Effector memory CD4-positive, alpha-beta T cell (primary cell): ENCODE measurements at regions not wholly inside any gene's neighbourhood (a gene's known extent, or its start where the extent isn't known, plus 50 kb on each side); places are given as distances from the start of the nearest gene placed in this dataset.

Source experiments
- DNase-seq, 3 donors: peaks; one replicate each; pipeline ENCODE4 v3.0.0-alpha.2; 2020
- H3K27ac ChIP-seq: 2 replicates; pipeline ENCODE4 v1.7.0; 2013; ENCODE audit warnings: mild to moderate bottlenecking, low read length, moderate library complexity; ENCODE audit not compliant: insufficient read depth, poor library complexity, severe bottlenecking
- H3K27me3 ChIP-seq: replicated peaks from 2 replicates; pipeline ENCODE4 v1.7.0; 2013; ENCODE audit warnings: mild to moderate bottlenecking, low read length; ENCODE audit not compliant: insufficient read depth, control insufficient read depth, poor library complexity, severe bottlenecking
- H3K36me3 ChIP-seq: 2 replicates; pipeline ENCODE4 v1.7.0; 2013; ENCODE audit warnings: mild to moderate bottlenecking, low read length, moderate library complexity; ENCODE audit not compliant: control insufficient read depth, insufficient read depth
- H3K4me1 ChIP-seq: 2 replicates; pipeline ENCODE4 v1.7.0; 2013; ENCODE audit warnings: low read length, mild to moderate bottlenecking; ENCODE audit not compliant: control insufficient read depth, insufficient read depth, poor library complexity, severe bottlenecking
- H3K4me3 ChIP-seq: 2 replicates; pipeline ENCODE4 v1.7.0; 2013; ENCODE audit warnings: low read length, low read depth, mild to moderate bottlenecking; ENCODE audit not compliant: insufficient read depth, poor library complexity, severe bottlenecking
- H3K9me3 ChIP-seq: 2 replicates; pipeline ENCODE4 v1.7.0; 2013; ENCODE audit warnings: mild to moderate bottlenecking, low read length, moderate library complexity; ENCODE audit not compliant: control insufficient read depth

DNA sequence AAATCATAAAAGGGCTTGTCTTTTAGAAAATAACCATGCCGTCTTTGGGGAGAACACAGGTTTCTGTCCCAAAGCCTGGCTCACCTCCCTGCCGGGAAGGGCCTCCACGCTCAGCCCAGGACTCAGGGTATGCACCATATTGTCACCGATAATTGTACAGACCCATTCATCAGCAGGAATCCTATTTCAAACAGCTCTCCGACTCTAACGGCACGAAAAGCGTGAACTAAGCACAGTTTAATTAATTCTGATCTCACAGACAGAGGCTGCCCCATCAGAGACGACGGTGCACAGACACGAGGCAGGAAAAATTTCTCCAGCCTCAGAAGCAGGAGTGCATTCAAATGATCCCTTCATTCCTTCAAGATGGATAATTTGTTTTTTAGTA is 276.2 kb downstream of the MYCN start:
- no peak for DNase-seq
- Histone ChIP-seq H3K4me3 (no peak overlapping the region), H3K27me3 (no peaks in the 10 kb centered on the region), H3K9me3 (no peaks in the 10 kb centered on the region), H3K36me3 (no peaks in the 10 kb centered on the region), H3K27ac (no peak overlapping the region), H3K4me1 (no peaks in the 10 kb centered on the region)

DNA sequence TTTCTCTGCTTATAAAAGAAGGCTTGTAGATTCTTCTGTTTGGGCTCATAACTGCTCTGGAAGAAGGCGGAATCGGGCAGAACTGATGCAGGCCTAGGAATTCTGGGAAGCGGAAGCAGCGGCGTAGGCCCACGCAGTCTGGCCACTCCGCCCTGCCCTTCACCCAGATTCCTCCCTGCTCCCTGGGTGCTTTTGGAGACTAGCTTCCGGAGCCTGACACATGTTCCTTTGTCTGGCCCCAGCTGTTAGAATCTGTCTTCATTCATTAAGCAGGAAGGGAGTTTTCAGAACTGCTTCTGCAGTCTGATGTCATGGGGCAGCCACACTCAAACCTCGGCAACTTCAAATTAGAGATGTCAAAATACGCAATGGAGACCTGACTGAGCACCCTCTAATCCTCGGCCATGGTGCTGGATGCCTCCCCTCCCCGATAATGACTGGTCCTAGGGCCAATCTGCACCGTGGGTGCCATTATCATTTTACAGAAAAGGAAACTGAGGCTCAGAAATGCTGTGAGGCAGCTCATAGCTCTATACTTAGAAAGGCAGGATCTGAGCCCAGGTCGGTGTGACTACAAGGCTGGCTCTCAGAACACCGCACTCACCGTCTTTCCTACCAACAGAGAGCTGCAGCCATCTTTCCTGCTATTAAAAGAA is 275.7 kb downstream of the MYCN start:
- Histone ChIP-seq H3K4me1 (no peaks in the 10 kb centered on the region), H3K9me3 (no peaks in the 10 kb centered on the region), H3K4me3 (no peak overlapping the region), H3K36me3 (no peaks in the 10 kb centered on the region), H3K27ac (no peak overlapping the region), H3K27me3 (no peaks in the 10 kb centered on the region)
- no peak for DNase-seq

DNA sequence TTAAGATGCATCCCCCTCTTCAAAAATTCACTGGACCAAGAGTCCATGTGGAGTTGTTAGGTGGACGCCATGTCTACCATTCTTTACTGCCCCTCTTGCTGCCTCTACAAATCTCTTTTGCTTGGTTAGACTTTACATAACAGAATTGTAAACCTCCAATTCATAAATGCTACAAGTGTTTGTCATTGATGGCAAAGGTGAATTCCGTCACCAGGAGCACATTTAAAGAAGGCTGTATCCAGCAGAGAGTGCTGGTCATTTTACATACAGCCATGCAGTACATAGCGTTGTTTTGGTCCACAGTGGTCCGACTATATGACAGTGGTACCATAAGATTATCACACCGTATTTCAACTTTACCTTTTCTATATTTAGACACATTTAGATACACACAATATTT is 274.5 kb downstream of the MYCN start:
- Histone ChIP-seq H3K36me3 (no peaks in the 10 kb centered on the region), H3K4me3 (no peak overlapping the region), H3K27me3 (no peaks in the 10 kb centered on the region), H3K4me1 (no peaks in the 10 kb centered on the region), H3K27ac (no peak overlapping the region), H3K9me3 (no peaks in the 10 kb centered on the region)
- DNase-seq = no peak

DNA sequence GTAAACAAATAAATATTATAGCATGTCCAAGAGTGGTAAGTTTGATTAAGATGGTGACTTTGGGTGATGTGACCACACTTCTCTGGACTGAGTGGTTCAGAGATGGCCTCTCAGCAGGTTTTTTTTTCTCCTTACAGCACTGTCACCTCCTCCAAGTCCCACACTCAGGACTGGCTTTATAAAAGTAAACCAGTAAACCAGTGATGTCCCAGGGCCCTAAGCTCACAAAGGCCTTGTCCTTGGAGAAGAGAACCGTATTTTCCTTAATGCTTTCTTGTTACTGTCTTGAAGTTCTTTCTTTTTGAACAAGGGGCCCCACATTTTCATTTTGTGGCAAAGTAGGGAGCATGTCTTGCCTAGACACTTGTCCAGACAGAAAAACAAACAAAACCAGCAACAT is 274.0 kb downstream of the MYCN start:
- no peak overlapping the region for H3K4me3 ChIP-seq
- no peak overlapping the region for H3K27ac ChIP-seq
- H3K36me3 ChIP-seq = no peaks in the 10 kb centered on the region
- DNase-seq = no peak
- no peaks in the 10 kb centered on the region for H3K9me3 ChIP-seq
- no peaks in the 10 kb centered on the region for H3K27me3 ChIP-seq
- H3K4me1 ChIP-seq = no peaks in the 10 kb centered on the region

DNA sequence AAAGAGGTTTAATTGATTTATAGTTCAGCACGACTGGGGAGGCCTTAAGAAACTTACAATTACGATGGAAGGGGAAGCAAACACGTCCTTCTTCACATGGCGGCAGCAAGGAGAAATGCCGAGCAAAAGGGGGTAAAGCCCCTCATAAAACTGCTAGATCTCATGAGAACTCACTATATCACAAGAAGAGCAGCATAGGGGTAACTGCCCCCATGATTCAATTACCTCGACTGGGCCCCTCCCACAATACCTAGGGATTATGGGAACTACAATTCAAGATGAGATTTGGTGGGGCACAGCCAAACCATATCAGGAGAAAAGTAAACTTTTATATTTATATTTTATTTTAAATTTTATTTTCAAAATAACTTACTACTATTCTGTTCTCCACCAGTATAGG is 272.0 kb downstream of the MYCN start:
- Histone ChIP-seq H3K9me3 (no peaks in the 10 kb centered on the region), H3K4me3 (no peak overlapping the region), H3K4me1 (no peaks in the 10 kb centered on the region), H3K27me3 (no peaks in the 10 kb centered on the region), H3K27ac (no peak overlapping the region), H3K36me3 (no peaks in the 10 kb centered on the region)
- no peak for DNase-seq

DNA sequence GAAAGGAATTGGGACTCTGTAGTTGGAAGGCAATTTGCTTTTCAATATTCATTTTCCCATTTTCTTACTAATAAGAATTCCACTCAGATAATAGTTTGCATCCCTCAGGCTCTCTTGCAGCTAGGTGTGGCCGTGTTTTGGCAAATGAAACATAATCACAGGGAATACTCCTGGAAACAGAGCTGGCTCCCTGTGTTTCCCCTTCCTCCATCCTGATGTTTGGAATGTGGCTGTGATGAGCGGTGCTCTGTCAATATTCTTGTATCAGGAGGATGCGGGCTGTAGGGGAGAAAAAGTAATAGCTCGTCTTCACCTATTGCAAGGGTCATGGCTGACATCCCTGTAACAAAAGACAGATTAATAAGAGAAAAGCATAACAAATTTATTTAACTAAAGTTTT is 271.0 kb downstream of the MYCN start:
- Histone ChIP-seq H3K4me3 (no peak overlapping the region), H3K9me3 (no peaks in the 10 kb centered on the region), H3K27ac (no peak overlapping the region), H3K27me3 (no peaks in the 10 kb centered on the region), H3K36me3 (no peaks in the 10 kb centered on the region), H3K4me1 (no peaks in the 10 kb centered on the region)
- DNase-seq = no peak

DNA sequence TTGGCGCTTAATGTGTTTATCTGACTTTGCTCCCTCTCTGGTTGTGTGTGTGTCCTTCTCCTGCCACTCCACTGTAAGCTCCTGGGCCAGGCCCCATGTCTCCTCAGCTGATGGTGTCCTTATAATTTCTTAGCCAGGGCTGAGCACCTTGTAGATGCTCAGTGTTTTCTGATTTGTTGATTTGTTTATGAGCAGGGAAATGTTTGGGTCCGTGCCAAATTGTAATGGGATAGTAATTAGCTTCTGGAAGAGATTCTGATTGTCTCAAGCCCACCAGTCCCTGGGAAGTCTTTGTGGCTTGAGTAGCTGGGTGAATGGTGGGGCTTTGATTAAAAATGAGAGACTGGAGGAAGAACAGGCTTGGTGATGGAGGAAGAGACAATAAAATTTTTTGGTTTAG is 270.5 kb downstream of the MYCN start:
- no peak overlapping the region for H3K4me3 ChIP-seq

DNA sequence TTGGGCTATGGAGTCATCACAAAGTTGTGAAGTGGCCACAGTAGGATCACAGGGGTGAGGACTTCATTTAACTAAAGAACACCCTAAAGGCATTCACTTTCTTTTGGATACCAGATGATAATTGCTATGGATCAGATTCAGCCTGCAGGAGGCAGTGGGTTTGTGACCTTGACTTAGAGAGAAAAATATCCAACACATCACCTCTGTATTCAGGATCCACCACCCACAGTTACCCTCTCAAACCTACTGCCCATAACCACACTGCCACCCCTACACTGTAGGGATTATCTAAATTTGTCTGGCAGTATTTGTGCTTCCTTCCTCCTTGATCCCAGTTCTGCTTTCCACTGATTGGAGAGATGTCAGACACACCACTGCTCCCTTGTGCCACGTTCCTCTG is 269.4 kb downstream of the MYCN start:
- Histone ChIP-seq H3K27me3 (no peaks in the 10 kb centered on the region), H3K9me3 (no peaks in the 10 kb centered on the region), H3K36me3 (no peaks in the 10 kb centered on the region), H3K4me1 (no peaks in the 10 kb centered on the region), H3K27ac (no peak overlapping the region), H3K4me3 (no peak overlapping the region)
- no peak for DNase-seq

More for the DNA sequence above, 270.5 kb downstream of the MYCN start:
- H3K36me3 ChIP-seq = no peaks in the 10 kb centered on the region
- DNase-seq = no peak
- no peaks in the 10 kb centered on the region for H3K9me3 ChIP-seq
- no peaks in the 10 kb centered on the region for H3K27me3 ChIP-seq
- H3K27ac ChIP-seq = no peak overlapping the region
- no peaks in the 10 kb centered on the region for H3K4me1 ChIP-seq

DNA sequence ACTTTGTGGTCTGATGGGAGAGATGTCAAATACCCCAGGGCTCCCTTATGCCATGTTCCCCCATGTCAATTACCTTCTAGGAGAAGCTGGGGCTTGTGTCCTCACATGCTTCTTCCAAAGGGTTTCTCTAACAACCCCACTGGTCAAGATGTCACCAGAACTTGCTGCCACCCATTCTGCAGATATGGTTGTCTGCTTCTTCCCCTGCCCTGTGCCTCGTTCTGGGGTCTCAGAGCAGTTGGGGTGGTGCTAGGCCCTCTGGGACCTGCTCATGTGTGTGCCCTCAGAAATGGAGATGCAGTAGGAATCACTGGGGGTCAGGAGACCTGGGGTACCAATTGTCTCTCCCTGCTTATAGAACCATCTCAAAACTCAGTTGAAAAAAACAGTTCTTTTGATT is 268.6 kb downstream of the MYCN start:
- H3K27me3 ChIP-seq = no peaks in the 10 kb centered on the region
- no peak overlapping the region for H3K27ac ChIP-seq
- no peak overlapping the region for H3K4me3 ChIP-seq
- H3K4me1 ChIP-seq = no peaks in the 10 kb centered on the region
- no peak for DNase-seq
- H3K9me3 ChIP-seq = no peaks in the 10 kb centered on the region
- no peaks in the 10 kb centered on the region for H3K36me3 ChIP-seq

DNA sequence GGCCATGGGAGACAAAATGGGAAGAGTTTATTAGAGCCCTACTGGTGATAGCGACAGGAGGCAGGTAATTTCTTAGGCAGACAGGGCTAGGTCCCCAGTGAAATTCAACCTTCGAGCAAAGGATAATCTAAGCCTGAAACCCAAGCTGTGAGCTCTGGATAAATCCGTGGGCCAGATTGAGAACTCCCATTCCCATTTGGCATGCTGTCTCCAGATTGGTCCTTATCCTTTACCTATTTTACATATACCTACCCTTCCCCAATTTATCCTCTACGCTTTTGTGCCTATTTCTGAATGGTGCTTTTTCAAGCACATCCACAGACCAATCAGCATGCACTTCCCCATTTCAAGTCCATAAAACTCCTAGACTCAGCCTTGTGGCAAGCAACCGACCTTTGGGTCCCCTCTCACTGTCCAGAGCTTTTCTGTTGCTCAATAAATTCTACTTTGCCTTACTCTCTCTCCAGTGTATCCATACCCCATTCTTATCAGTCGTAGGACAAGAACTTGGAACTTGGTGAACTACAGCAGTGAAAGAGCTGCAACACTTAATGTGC is 268.0 kb downstream of the MYCN start:
- DNase-seq = no peak
- no peaks in the 10 kb centered on the region for H3K4me1 ChIP-seq
- H3K9me3 ChIP-seq = no peaks in the 10 kb centered on the region
- no peak overlapping the region for H3K27ac ChIP-seq
- no peaks in the 10 kb centered on the region for H3K36me3 ChIP-seq
- no peaks in the 10 kb centered on the region for H3K27me3 ChIP-seq
- H3K4me3 ChIP-seq = no peak overlapping the region
